Ramos (cell line): ENCODE measurements at regions not wholly inside any gene's neighbourhood (a gene's known extent, or its start where the extent isn't known, plus 50 kb on each side); places are given as distances from the start of the nearest gene placed in this dataset.

Experiments
- in situ Hi-C: fragments of 300-500 bp; cut with MboI; formaldehyde crosslinking; loops from one replicate; pipeline ENCODE4 v1.14.3; 2022; ENCODE audit warnings: low sequenced_read_pairs; ENCODE audit not compliant: unreplicated experiment

- in situ Hi-C loops = loop anchor here (25.0 kb wide), 1 partner anchor 1163 kb away; no protein-coding TSS in a partner anchor
These were observed 203.7 kb downstream of the REEP3 start for GRCh38 chr10:63724922-63725321.

GRCh38 chr10:63726867-63727266, 205.7 kb downstream of the REEP3 start:
- in situ Hi-C loops = no loop called here

- in situ Hi-C loops = no loop called here
These were observed 206.4 kb downstream of the REEP3 start for GRCh38 chr10:63727636-63728035.

GRCh38 chr10:63735305-63735704, 214.1 kb downstream of the REEP3 start:
- in situ Hi-C loops = no loop called here

- in situ Hi-C loops = no loop called here
These were observed 217.2 kb downstream of the REEP3 start for GRCh38 chr10:63738410-63738809.

- in situ Hi-C loops = no loop called here
These were observed 223.1 kb downstream of the REEP3 start for GRCh38 chr10:63744060-63744941.

- in situ Hi-C loops = no loop called here
These were observed 228.7 kb downstream of the REEP3 start for GRCh38 chr10:63749915-63750314.

- in situ Hi-C loops = no loop called here
These were observed 230.6 kb downstream of the REEP3 start for GRCh38 chr10:63751836-63752235.

- in situ Hi-C loops = no loop called here
These were observed 231.1 kb downstream of the REEP3 start for GRCh38 chr10:63752318-63752717.

- in situ Hi-C loops = no loop called here
These were observed 232.6 kb downstream of the REEP3 start for GRCh38 chr10:63753808-63754207.

- in situ Hi-C loops = no loop called here
These were observed 234.2 kb downstream of the REEP3 start for GRCh38 chr10:63755441-63755840.

GRCh38 chr10:63757067-63757466, 235.9 kb downstream of the REEP3 start:
- in situ Hi-C loops = no loop called here

GRCh38 chr10:63758080-63758479, 236.9 kb downstream of the REEP3 start:
- in situ Hi-C loops = no loop called here

- in situ Hi-C loops = no loop called here
These were observed 238.1 kb downstream of the REEP3 start for GRCh38 chr10:63759335-63759734.

- in situ Hi-C loops = no loop called here
These were observed 239.0 kb downstream of the REEP3 start for GRCh38 chr10:63760034-63760707.

- in situ Hi-C loops = no loop called here
These were observed 239.5 kb downstream of the REEP3 start for GRCh38 chr10:63760708-63761047.

- in situ Hi-C loops = no loop called here
These were observed 240.0 kb downstream of the REEP3 start for GRCh38 chr10:63761243-63761642.

GRCh38 chr10:63763744-63764143, 242.5 kb downstream of the REEP3 start:
- in situ Hi-C loops = no loop called here

GRCh38 chr10:63765126-63765525, 243.9 kb downstream of the REEP3 start:
- in situ Hi-C loops = no loop called here

- in situ Hi-C loops = no loop called here
These were observed 245.5 kb downstream of the REEP3 start for GRCh38 chr10:63766745-63767137.

GRCh38 chr10:63767138-63767801, 246.1 kb downstream of the REEP3 start:
- in situ Hi-C loops = no loop called here
